GM21717 (cell line): ENCODE measurements at regions not wholly inside any gene's neighbourhood (a gene's known extent, or its start where the extent isn't known, plus 50 kb on each side); places are given as distances from the start of the nearest gene placed in this dataset.

Experiments used
- ATAC-seq: cut with Tn5 transposase; IDR thresholded peaks from one replicate; pipeline ENCODE4 v1.9.1; 2021; ENCODE audit warnings: mild to moderate bottlenecking, moderate library complexity; ENCODE audit not compliant: unreplicated experiment

GRCh38 chr1:98221923-98222322, 301.1 kb upstream of the DPYD start:
- ATAC-seq, result no peak

- no peak for ATAC-seq
These were observed 296.8 kb upstream of the DPYD start for GRCh38 chr1:98217601-98218000.

GRCh38 chr1:98216304-98216703, 295.5 kb upstream of the DPYD start:
- no peak for ATAC-seq

- no peak for ATAC-seq
These were observed 290.5 kb upstream of the DPYD start for GRCh38 chr1:98211271-98211845.

- ATAC-seq, result no peak
These were observed 289.7 kb upstream of the DPYD start for GRCh38 chr1:98210563-98210962.

- ATAC-seq, result no peak
These were observed 289.2 kb upstream of the DPYD start for GRCh38 chr1:98210064-98210463.

- ATAC-seq, result no peak
These were observed 284.6 kb upstream of the DPYD start for GRCh38 chr1:98205291-98206017.

GRCh38 chr1:98203466-98203865, 282.6 kb upstream of the DPYD start:
- ATAC-seq, result no peak

GRCh38 chr1:98201666-98202081, 280.8 kb upstream of the DPYD start:
- ATAC-seq, result no peak

GRCh38 chr1:98197356-98197755, 276.5 kb upstream of the DPYD start:
- ATAC-seq, result no peak

GRCh38 chr1:98196012-98196411, 275.2 kb upstream of the DPYD start:
- ATAC-seq, result no peak

- ATAC-seq, result no peak
These were observed 267.9 kb upstream of the DPYD start for GRCh38 chr1:98188774-98189173.

GRCh38 chr1:98184856-98185255, 264.0 kb upstream of the DPYD start:
- ATAC-seq, result no peak

- ATAC-seq, result no peak
These were observed 260.4 kb upstream of the DPYD start for GRCh38 chr1:98181036-98181764.

- ATAC-seq, result no peak
These were observed 258.4 kb upstream of the DPYD start for GRCh38 chr1:98179151-98179773.

GRCh38 chr1:98177751-98178150, 256.9 kb upstream of the DPYD start:
- ATAC-seq, result no peak

GRCh38 chr1:98176936-98177335, 256.1 kb upstream of the DPYD start:
- no peak for ATAC-seq

- no peak for ATAC-seq
These were observed 255.6 kb upstream of the DPYD start for GRCh38 chr1:98176414-98176813.

GRCh38 chr1:98172578-98172977, 251.7 kb upstream of the DPYD start:
- no peak for ATAC-seq

- ATAC-seq, result no peak
These were observed 251.2 kb upstream of the DPYD start for GRCh38 chr1:98172022-98172421.

GRCh38 chr1:98164509-98164908, 243.7 kb upstream of the DPYD start:
- no peak for ATAC-seq
